Midbrain (tissue), 1 donor: ENCODE measurements at regions not wholly inside any gene's neighbourhood (a gene's known extent, or its start where the extent isn't known, plus 50 kb on each side); places are given as distances from the start of the nearest gene placed in this dataset.

Experiments
- DNase-seq: peaks from one replicate; lab custom pipeline; 2025; lab: John Stamatoyannopoulos, UW

GRCh38 chr5:24712947-24713346 lies 68.2 kb upstream of the CDH10 start:
- no peak for DNase-seq

- DNase-seq, result no peak
Observed at GRCh38 chr5:24712047-24712446, 67.3 kb upstream of the CDH10 start.

- no peak for DNase-seq
Observed at GRCh38 chr5:24703934-24704333, 59.2 kb upstream of the CDH10 start.
